ENCODE measurements at regions not wholly inside any gene's neighbourhood (a gene's known extent, or its start where the extent isn't known, plus 50 kb on each side); places are given as distances from the start of the nearest gene placed in this dataset.

GRCh38 chr4:45778514-45778913 is 345.3 kb downstream of the GABRG1 start:
- no peak for DNase-seq (ENCODE audit: low read depth)

DNA sequence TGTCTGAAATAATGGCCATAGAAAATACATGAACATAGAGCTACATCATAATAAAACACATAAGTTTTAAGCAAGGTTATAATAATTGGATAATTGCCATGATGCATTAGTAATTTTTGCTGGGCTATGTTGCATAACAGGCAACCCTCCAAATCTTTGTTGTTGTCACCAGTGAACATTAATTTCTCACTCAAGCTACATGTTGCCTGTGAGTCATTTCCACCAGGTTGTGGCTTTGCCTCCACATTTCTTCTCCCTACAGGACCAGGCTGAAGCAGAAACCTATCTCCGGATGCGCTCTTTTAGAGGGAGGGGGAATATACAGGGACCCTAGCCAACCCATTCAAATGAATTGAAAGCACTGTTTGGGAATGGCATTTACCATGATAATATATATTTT is 347.7 kb downstream of the GABRG1 start:
- no peak for DNase-seq (ENCODE audit: low read depth)

- no peak for DNase-seq (ENCODE audit: low read depth)
Measured at GRCh38 chr4:45770958-45771357, 352.9 kb downstream of the GABRG1 start.

GRCh38 chr4:45765521-45765920 is 358.3 kb downstream of the GABRG1 start:
- no peak for DNase-seq (ENCODE audit: low read depth)

DNA sequence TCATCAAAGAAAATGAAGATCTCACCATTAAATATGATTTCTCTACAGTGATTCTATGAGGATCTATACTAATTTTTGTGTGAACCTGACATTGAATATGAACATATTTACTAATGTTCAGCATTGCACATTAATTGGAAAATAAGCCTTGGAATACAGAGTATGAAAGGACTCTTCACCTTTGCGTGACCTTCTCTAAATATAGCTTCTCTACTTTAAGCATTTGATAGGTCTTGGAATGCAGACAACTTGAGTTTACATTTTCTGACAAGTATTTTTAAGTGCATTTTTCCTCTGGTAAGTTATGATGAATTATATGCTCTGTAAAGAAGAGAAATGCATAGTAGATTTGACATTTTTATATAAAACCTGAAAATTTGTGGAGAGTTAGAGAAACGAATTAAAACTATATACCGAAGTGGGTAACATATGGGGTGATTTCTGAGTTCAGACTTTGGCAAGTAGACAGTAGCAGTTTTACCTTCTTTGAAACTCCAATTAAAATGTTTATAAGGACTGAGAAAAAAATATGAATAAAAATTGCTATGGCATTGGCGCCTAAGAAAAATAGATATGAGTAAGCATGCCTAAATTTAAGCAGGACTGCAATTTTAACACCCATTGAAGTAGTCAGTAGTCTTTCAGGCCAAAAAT is 371.9 kb downstream of the GABRG1 start:
- no peak for DNase-seq (ENCODE audit: low read depth)

GRCh38 chr4:45750721-45751120 is 373.1 kb downstream of the GABRG1 start:
- no peak for DNase-seq (ENCODE audit: low read depth)

DNA sequence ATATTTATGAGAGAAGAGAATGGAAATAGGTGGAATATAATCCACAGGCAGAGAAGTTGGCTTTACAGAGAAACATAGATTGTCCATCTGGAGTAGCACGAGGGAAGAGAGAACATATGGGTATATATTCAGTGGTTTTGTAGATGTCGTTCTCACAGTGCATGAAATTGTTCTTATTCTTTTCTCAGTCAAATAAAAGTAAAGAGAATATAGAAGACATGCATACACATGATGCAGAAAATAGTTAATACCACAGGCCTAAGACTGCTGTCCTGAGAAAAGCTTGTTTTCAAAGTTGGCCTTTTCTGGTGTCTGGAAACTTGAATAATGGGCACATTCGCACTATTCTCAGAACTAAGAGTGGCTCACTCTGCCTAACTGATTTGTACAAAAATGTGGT is 378.1 kb downstream of the GABRG1 start:
- no peak for DNase-seq (ENCODE audit: low read depth)

- no peak for DNase-seq (ENCODE audit: low read depth)
Measured at GRCh38 chr4:45741897-45742296, 382.0 kb downstream of the GABRG1 start.

DNA sequence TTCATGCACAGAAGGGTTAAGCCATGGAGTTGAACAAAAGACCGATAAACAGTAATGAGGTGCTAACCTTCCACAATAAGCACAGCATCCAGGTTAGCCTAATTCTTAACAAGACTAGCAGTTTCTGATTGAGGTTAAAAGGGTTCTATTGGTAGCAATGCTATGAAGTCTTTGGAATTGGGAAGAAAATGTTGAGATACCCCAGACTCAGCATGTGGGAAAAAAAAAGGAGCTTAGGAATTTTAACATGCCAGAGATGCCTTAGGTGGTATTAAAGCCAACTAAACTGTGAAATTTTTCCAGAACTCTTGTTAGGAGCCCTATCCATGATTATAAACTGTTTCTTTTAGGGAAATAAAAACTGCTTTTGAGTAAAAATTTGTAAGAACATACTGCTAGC is 391.7 kb downstream of the GABRG1 start:
- DNase-seq (ENCODE audit: low read depth): no peak

- DNase-seq (ENCODE audit: low read depth): no peak
Measured at GRCh38 chr4:45716093-45716492, 407.8 kb downstream of the GABRG1 start.

GRCh38 chr4:45713996-45714395 is 409.9 kb downstream of the GABRG1 start:
- DNase-seq (ENCODE audit: low read depth): no peak

DNA sequence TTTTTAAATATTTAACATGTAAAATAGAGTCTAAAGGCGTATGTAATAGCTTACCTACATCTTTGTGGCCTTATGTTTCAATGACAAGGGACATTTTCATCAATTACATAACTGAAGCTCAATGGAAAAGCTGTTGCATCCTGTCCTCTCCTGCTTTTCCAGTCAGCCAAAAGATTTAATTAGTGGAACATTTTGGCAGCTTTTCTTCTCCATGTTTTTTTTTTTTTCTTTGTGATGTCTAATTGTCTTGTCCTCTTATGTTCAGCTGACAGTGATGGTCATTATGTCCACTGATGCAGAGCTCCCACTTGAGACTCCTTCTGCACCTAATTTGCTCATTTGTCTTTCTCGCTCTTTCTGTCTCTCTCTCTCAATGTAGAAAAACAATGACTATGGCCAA is 422.2 kb downstream of the GABRG1 start:
- no peak for DNase-seq (ENCODE audit: low read depth)

- no peak for DNase-seq (ENCODE audit: low read depth)
Measured at GRCh38 chr4:45693746-45694145, 430.1 kb downstream of the GABRG1 start.

DNA sequence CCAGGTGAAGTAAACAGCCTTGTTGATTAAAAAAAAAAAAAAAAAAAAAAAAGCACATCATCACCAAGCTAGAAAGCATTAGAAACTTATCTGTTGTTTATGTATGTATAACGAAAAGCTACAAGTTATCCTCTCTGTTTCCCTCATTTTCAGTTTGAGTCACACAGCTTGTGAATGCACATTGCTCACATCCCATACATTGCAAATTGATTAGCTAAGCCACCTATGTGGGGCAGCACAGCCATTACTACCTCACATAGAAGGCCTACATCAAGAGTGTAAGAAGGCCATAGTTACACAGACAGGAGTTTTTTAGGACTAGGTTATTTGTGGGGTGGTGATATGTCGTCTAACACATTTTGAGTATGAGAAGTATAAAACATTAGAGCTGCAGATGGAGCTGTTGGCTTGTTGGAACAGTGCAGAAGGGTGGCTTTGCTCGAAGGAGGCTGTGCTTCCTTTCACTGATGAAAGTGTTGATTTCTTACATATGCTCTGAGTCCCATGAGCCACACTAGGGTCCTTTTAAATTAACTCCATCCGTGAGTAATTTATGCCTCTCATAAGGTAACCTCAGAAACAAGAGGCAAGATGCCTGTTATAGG is 431.6 kb downstream of the GABRG1 start:
- no peak for DNase-seq (ENCODE audit: low read depth)

- DNase-seq (ENCODE audit: low read depth): no peak
Measured at GRCh38 chr4:45688341-45688740, 435.5 kb downstream of the GABRG1 start.

- no peak for DNase-seq (ENCODE audit: low read depth)
Measured at GRCh38 chr4:45679411-45679810, 444.4 kb downstream of the GABRG1 start.

- no peak for DNase-seq (ENCODE audit: low read depth)
Measured at GRCh38 chr4:45668128-45668527, 455.7 kb downstream of the GABRG1 start.

DNA sequence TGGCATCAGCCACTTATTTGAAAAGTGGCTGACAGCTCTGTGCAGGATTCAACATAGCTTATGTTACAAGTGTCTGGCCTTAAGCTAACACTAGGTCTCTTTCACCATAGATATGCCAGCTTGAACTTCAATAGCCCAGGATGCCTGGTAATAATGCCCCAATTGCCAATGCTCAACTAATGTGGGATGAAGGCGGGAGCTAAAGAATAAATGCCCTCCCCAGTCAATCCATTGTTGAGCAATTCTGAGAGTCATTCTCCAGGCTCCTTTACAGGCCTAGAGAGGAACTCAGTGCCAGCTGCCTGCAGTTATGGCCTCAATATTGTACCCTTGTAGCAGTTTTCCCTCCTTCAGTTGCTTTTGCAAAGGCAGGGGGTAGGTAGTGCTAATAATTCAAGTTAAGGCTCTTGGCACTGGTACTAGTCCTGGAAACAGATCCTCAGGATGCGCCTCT is 460.2 kb downstream of the GABRG1 start:
- no peak for DNase-seq (ENCODE audit: low read depth)

GRCh38 chr4:45663003-45663402 is 460.9 kb downstream of the GABRG1 start:
- DNase-seq (ENCODE audit: low read depth): no peak

DNA sequence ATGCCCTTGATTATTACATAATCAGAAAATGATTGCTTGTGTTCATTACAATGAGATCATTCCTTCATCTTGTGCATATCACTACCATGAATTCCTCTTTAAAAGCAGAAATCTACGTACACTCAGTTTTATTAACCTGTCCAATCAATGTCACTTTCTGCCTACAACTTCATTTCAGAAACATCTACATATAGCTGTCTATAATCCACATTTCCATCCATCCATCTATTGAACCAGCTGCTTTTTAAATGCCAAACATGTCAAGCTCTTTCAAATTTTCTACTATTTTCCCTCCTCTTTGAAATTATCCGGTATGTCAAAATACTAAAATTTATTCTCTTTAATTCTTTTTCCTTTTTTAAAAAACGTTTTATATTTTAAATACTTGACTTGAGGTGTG is 462.0 kb downstream of the GABRG1 start:
- no peak for DNase-seq (ENCODE audit: low read depth)

- no peak for DNase-seq (ENCODE audit: low read depth)
Measured at GRCh38 chr4:45650545-45650944, 473.3 kb downstream of the GABRG1 start.

GRCh38 chr4:45648846-45649245 is 475.0 kb downstream of the GABRG1 start:
- no peak for DNase-seq (ENCODE audit: low read depth)

GRCh38 chr4:45647823-45648222 is 476.0 kb downstream of the GABRG1 start:
- no peak for DNase-seq (ENCODE audit: low read depth)
